ENCODE measurements at regions not wholly inside any gene's neighbourhood (a gene's known extent, or its start where the extent isn't known, plus 50 kb on each side); places are given as distances from the start of the nearest gene placed in this dataset.

GRCh38 chr1:195939844-195940243 is 668.4 kb downstream of the KCNT2 start:
- DNase-seq (peak in 2 of 3 donors; percentile 24 to 26), ATAC-seq (ENCODE audit: insufficient read depth, low FRiP score) (no peak)
- no peaks in the 10 kb centered on the region for H3K36me3 ChIP-seq (ENCODE audit: control insufficient read depth in 4 of 4, insufficient read depth in 4 of 4, low read length in 4 of 4)
- no peaks in the 10 kb centered on the region for H3K9me3 ChIP-seq (ENCODE audit: control insufficient read depth in 4 of 4, insufficient read depth in 3 of 4, low read length in 3 of 4)
- 45 to 55% methylated on average over 3 of the region's 3 CpGs for WGBS, 2 donors
- no peak overlapping the region for H3K9ac ChIP-seq (ENCODE audit: insufficient read depth in 1 of 2, low read length in 2 of 2)
- H3K4me3 ChIP-seq = no peak overlapping the region
- H3K27ac ChIP-seq (ENCODE audit: low read depth in 1 of 2, low read length in 1 of 2) = no peak overlapping the region
- no peaks in the 10 kb centered on the region for H3K27me3 ChIP-seq (ENCODE audit: control insufficient read depth in 3 of 3, insufficient read depth in 3 of 3, low read length in 2 of 3)
- peaks cover 0 to 3% (median 0%) of the 10 kb centered on the region in 5 donors for H3K4me1 ChIP-seq (ENCODE audit: control insufficient read depth in 5 of 5, insufficient read depth in 5 of 5, low read length in 5 of 5)
- TF ChIP-seq, protein P1, sequence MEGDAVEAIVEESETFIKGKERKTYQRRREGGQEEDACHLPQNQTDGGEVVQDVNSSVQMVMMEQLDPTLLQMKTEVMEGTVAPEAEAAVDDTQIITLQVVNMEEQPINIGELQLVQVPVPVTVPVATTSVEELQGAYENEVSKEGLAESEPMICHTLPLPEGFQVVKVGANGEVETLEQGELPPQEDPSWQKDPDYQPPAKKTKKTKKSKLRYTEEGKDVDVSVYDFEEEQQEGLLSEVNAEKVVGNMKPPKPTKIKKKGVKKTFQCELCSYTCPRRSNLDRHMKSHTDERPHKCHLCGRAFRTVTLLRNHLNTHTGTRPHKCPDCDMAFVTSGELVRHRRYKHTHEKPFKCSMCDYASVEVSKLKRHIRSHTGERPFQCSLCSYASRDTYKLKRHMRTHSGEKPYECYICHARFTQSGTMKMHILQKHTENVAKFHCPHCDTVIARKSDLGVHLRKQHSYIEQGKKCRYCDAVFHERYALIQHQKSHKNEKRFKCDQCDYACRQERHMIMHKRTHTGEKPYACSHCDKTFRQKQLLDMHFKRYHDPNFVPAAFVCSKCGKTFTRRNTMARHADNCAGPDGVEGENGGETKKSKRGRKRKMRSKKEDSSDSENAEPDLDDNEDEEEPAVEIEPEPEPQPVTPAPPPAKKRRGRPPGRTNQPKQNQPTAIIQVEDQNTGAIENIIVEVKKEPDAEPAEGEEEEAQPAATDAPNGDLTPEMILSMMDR (IDR thresholded peaks at IDR 0.05; ENCODE audit: control extremely low read depth, extremely low read depth) = no peak

DNA sequence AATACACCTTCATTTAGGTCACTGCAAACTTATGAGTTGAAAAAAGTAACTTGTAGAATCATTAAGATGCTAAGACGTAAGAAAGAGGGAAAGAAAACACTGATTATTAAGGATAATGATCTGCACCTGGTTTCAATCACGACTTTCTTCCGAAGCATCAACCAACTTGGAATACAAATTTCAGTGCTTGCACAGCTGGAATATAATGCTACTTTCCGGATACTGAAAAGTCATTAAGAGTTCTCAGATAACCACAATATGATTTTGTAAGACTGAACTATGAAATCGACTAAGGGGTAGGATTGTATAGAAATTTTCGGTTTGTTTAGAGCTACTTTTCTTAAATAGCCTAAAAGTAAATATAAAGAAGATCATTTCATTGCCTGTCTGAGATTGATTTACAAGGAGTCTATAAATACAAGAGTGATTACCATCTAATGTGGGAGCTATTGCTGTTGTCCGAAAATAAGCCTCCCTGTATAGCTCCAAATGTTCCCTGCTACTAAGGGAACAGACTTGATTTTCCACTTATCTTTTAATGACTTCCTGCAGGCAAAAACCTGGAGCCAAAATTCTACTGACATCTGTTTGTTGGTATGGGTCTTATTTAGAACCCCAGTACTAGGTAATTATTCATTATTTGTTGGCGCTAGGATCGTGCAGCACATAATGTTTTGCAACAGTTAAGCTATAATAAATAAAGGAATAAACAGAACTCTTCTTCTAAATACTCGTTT is 673.3 kb downstream of the KCNT2 start:
- no peaks in the 10 kb centered on the region for H3K27me3 ChIP-seq (ENCODE audit: control insufficient read depth in 3 of 3, insufficient read depth in 3 of 3, low read length in 2 of 3)
- no peaks in the 10 kb centered on the region for H3K36me3 ChIP-seq (ENCODE audit: control insufficient read depth in 4 of 4, insufficient read depth in 4 of 4, low read length in 4 of 4)
- H3K9me3 ChIP-seq (ENCODE audit: control insufficient read depth in 4 of 4, insufficient read depth in 3 of 4, low read length in 3 of 4) = no peaks in the 10 kb centered on the region
- WGBS, 2 donors = 58 to 69% methylated on average over 10 of the region's 10 CpGs
- DNase-seq = peak in 2 of 3 donors; percentile 89 to 90
- H3K27ac ChIP-seq (ENCODE audit: low read depth in 1 of 2, low read length in 1 of 2) = no peak overlapping the region
- TF ChIP-seq, protein P1 (IDR thresholded peaks at IDR 0.05; ENCODE audit: control extremely low read depth, extremely low read depth) = no peak
- ATAC-seq (ENCODE audit: insufficient read depth, low FRiP score) = no peak
- no peak overlapping the region for H3K9ac ChIP-seq (ENCODE audit: insufficient read depth in 1 of 2, low read length in 2 of 2)
- H3K4me1 ChIP-seq (ENCODE audit: control insufficient read depth in 5 of 5, insufficient read depth in 5 of 5, low read length in 5 of 5) = peaks cover 0 to 8% (median 0%) of the 10 kb centered on the region in 5 donors
- no peak overlapping the region for H3K4me3 ChIP-seq

DNA sequence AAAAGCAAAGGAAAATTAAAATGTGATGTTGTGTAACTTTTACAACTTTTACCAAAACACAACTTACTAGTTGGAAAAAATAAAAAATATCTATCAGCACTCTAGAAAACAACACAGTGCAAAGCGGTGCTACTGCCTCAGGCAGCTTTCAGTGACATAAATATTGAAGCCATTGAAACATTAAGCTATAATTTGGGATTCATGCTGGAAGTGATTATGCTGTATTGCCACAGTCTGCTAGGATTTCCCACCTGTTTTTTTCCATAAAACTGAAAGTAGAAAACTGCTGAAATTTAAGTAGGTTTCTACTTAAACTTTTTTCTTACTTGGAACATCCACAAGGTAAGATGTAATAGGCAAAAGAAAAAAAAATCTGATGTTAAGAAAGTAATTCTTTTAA is 674.4 kb downstream of the KCNT2 start:
- no peaks in the 10 kb centered on the region for H3K9me3 ChIP-seq (ENCODE audit: control insufficient read depth in 4 of 4, insufficient read depth in 3 of 4, low read length in 3 of 4)
- no peak overlapping the region for H3K4me3 ChIP-seq
- H3K9ac ChIP-seq (ENCODE audit: insufficient read depth in 1 of 2, low read length in 2 of 2) = no peak overlapping the region
- 81 to 85% methylated on average over 1 of the region's 1 CpG for WGBS, 2 donors
- ATAC-seq (ENCODE audit: insufficient read depth, low FRiP score) = no peak
- H3K27ac ChIP-seq (ENCODE audit: low read depth in 1 of 2, low read length in 1 of 2) = no peak overlapping the region
- H3K36me3 ChIP-seq (ENCODE audit: control insufficient read depth in 4 of 4, insufficient read depth in 4 of 4, low read length in 4 of 4) = no peaks in the 10 kb centered on the region
- H3K4me1 ChIP-seq (ENCODE audit: control insufficient read depth in 5 of 5, insufficient read depth in 5 of 5, low read length in 5 of 5) = peaks cover 0 to 8% (median 0%) of the 10 kb centered on the region in 5 donors
- no peak for DNase-seq
- TF ChIP-seq, protein P1 (IDR thresholded peaks at IDR 0.05; ENCODE audit: control extremely low read depth, extremely low read depth) = no peak
- no peaks in the 10 kb centered on the region for H3K27me3 ChIP-seq (ENCODE audit: control insufficient read depth in 3 of 3, insufficient read depth in 3 of 3, low read length in 2 of 3)

All from lung (tissue), 11 donors.